A549 (cell line): ENCODE measurements at regions not wholly inside any gene's neighbourhood (a gene's known extent, or its start where the extent isn't known, plus 50 kb on each side); places are given as distances from the start of the nearest gene placed in this dataset.

Experiments used
- BCL3 ChIP-seq: fragments of >200 bp; sonication (Bioruptor Twin); formaldehyde crosslinking; IDR thresholded peaks from 3 replicates; pipeline ENCODE4 v1.6.1; 2016
- BHLHE40 ChIP-seq: IDR thresholded peaks from 2 replicates; pipeline ENCODE4 v1.6.1; 2012; ENCODE audit warnings: low read depth, low read length, inconsistent platforms
- CTCF ChIP-seq: fragments of >200 bp; sonication (Bioruptor Twin); formaldehyde crosslinking; IDR thresholded peaks from 3 replicates; pipeline ENCODE4 v1.5.1; 2016
- POLR2A ChIP-seq: IDR thresholded peaks from 2 replicates; pipeline ENCODE4 v1.6.1; 2012; ENCODE audit warnings: mild to moderate bottlenecking, low read length
- RNF2 ChIP-seq: fragments of 200-600 bp; sonication (generic); IDR thresholded peaks from 2 replicates; pipeline ENCODE4 v1.6.1; 2016; ENCODE audit warnings: low read depth, mild to moderate bottlenecking, antibody characterized with exemption, moderate library complexity, borderline replicate concordance

GRCh38 chr1:68321084-68321685 lies 88.9 kb upstream of the WLS start:
- TF ChIP-seq BCL3: no peak
- TF ChIP-seq POLR2A: no peak
- TF ChIP-seq BHLHE40: no peak
- TF ChIP-seq CTCF: peak; percentile 69
- no peak for TF ChIP-seq RNF2
